Liver (tissue), 8 donors: ENCODE measurements at regions not wholly inside any gene's neighbourhood (a gene's known extent, or its start where the extent isn't known, plus 50 kb on each side); places are given as distances from the start of the nearest gene placed in this dataset.

Experiments used
- DNase-seq: peaks from one replicate; pipeline ENCODE4 v3.0.0-alpha.2; 2017; ENCODE audit warnings: low spot score
- H3K27ac ChIP-seq, 2 donors: one replicate each; pipeline ENCODE4 v1.7.0; 2013; ENCODE audit warnings: inconsistent platforms in 2 of 2, low read length in 2 of 2, control low read depth in 1 of 2, low read depth in 1 of 2, mild to moderate bottlenecking in 1 of 2
- H3K27me3 ChIP-seq, 4 donors: one replicate each; pipeline versions ENCODE4 v1.6.1 to v1.7.0; 2013; ENCODE audit warnings: low read length in 3 of 4, inconsistent platforms in 1 of 4, mild to moderate bottlenecking in 1 of 4, moderate library complexity in 1 of 4; ENCODE audit not compliant: control insufficient read depth in 4 of 4, insufficient read depth in 4 of 4
- H3K36me3 ChIP-seq, 4 donors: one replicate each; pipeline versions ENCODE4 v1.6.1 to v1.7.0; 2013; ENCODE audit warnings: low read length in 3 of 4, mild to moderate bottlenecking in 3 of 4, low read depth in 1 of 4, moderate library complexity in 1 of 4; ENCODE audit not compliant: control insufficient read depth in 4 of 4, insufficient read depth in 3 of 4
- H3K4me1 ChIP-seq, 4 donors: one replicate each; pipeline versions ENCODE4 v1.6.1 to v1.7.0; 2013; ENCODE audit warnings: low read length in 3 of 4, mild to moderate bottlenecking in 3 of 4, moderate library complexity in 1 of 4; ENCODE audit not compliant: control insufficient read depth in 4 of 4, insufficient read depth in 4 of 4
- H3K4me3 ChIP-seq, 3 donors: one replicate each; pipeline versions ENCODE4 v1.6.1 to v1.7.0; 2013; ENCODE audit warnings: low read length in 3 of 3, control low read depth in 1 of 3, low read depth in 1 of 3, mild to moderate bottlenecking in 1 of 3
- H3K9ac ChIP-seq, 2 donors: one replicate each; pipeline ENCODE4 v1.7.0; 2013; ENCODE audit warnings: low read length in 2 of 2, mild to moderate bottlenecking in 2 of 2, moderate library complexity in 2 of 2, control low read depth in 1 of 2, low read depth in 1 of 2
- H3K9me3 ChIP-seq, 4 donors: one replicate each; pipeline versions ENCODE4 v1.6.1 to v1.7.0; 2013; ENCODE audit warnings: low read length in 3 of 4; ENCODE audit not compliant: control insufficient read depth in 4 of 4
- ATF3 ChIP-seq: IDR thresholded peaks from 2 replicates; pipeline ENCODE4 v1.6.1; 2016; ENCODE audit warnings: antibody characterized with exemption
- CTCF ChIP-seq: fragments of 150-350 bp; IDR thresholded peaks from 2 replicates; pipeline ENCODE4 v1.5.1; 2017; ENCODE audit warnings: improper control_type of control experiment, low read depth, low read length; ENCODE audit not compliant: missing input control
- EGR1 ChIP-seq, 2 donors: IDR thresholded peaks; 2 replicates each; pipeline ENCODE4 v1.6.1; 2016 to 2018; ENCODE audit warnings: antibody characterized with exemption in 2 of 2, low read depth in 2 of 2
- FOXA1 ChIP-seq: IDR thresholded peaks from 2 replicates; pipeline ENCODE4 v1.6.1; 2016; ENCODE audit warnings: antibody characterized with exemption
- FOXA2 ChIP-seq: IDR thresholded peaks from 2 replicates; pipeline ENCODE4 v1.6.1; 2016; ENCODE audit warnings: antibody characterized with exemption
- GABPA ChIP-seq, 2 donors: IDR thresholded peaks in 1 of 2; conservative IDR thresholded peaks in 1 of 2; 2 replicates each; pipeline ENCODE4 v1.6.1; 2016; ENCODE audit warnings: antibody characterized with exemption in 2 of 2, mild to moderate bottlenecking in 1 of 2, moderate library complexity in 1 of 2
- HNF4A ChIP-seq, 2 donors: conservative IDR thresholded peaks; 2 replicates each; pipeline ENCODE4 v1.6.1; 2016; ENCODE audit warnings: antibody characterized with exemption in 2 of 2, mild to moderate bottlenecking in 2 of 2
- HNF4G ChIP-seq: IDR thresholded peaks from 2 replicates; pipeline ENCODE4 v1.6.1; 2016; ENCODE audit warnings: antibody characterized with exemption
- JUND ChIP-seq, 2 donors: IDR thresholded peaks; 2 replicates each; pipeline ENCODE4 v1.6.1; 2016; ENCODE audit warnings: antibody characterized with exemption in 2 of 2
- RXRA ChIP-seq, 2 donors: IDR thresholded peaks; 2 replicates each; pipeline ENCODE4 v1.6.1; 2017 to 2018; ENCODE audit warnings: antibody characterized with exemption in 2 of 2, mild to moderate bottlenecking in 1 of 2
- SP1 ChIP-seq: IDR thresholded peaks from 2 replicates; pipeline ENCODE4 v1.6.1; 2018; ENCODE audit warnings: antibody characterized with exemption, mild to moderate bottlenecking
- YY1 ChIP-seq: IDR thresholded peaks from 2 replicates; pipeline ENCODE4 v1.6.1; 2016; ENCODE audit warnings: antibody characterized with exemption, mild to moderate bottlenecking
- WGBS: extraction: QIAGEN DNeasy Blood & Tissue Kit; methylation state at CpG from one replicate; pipeline ENCODE4 v1.1.7; 2013; 5-methylcytosine and 5-hydroxymethylcytosine counted together
- TF ChIP-seq, protein P1 (sequence below): IDR thresholded peaks from 2 replicates; pipeline ENCODE4 v1.6.1; 2016; ENCODE audit warnings: antibody characterized with exemption
- TF ChIP-seq, protein P2 (sequence below): IDR thresholded peaks from 2 replicates; pipeline ENCODE4 v1.6.1; 2016; ENCODE audit warnings: antibody characterized with exemption, mild to moderate bottlenecking
- donor health status: healthy.
- donor health status: healthy.
- donor health status: healthy.
- donor health status: healthy.
- donor health status: healthy.

DNA sequence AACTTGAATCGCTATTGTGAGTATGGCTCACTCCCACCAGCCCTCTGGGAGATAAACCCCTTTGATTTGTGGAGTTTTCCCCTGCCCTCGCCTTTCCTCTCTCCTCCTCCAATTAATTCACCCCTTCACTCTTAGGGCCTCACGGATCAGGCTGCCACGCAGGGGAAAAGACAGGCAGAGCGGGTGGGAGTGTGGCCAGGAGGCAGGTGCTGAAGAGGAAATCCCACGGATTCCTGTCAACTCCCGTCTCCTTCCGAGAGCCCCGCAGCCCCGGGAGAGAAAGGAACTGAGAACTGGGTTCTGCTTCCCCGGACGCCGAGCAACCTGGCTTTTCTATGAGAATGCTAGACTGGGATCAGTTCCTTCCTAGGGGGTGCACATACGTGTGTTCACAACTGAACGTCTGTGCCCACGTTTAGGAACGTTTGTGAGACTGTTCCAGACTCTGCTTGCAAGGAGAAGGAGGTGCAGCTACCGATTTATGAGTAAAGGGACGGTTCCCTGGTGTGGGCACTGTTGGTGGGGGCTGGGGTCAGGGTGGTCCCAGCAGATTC lies 314.5 kb upstream of the TLE4 start:
- Histone ChIP-seq H3K4me3 (no peak overlapping the region), H3K9ac (no peak overlapping the region), H3K4me1 (no peaks in the 10 kb centered on the region), H3K9me3 (no peaks in the 10 kb centered on the region), H3K27ac (no peak overlapping the region), H3K27me3 (peaks cover 0 to 5% (median under 1%) of the 10 kb centered on the region in 4 donors), H3K36me3 (no peaks in the 10 kb centered on the region)
- TF ChIP-seq HNF4A (conservative IDR thresholded peaks at IDR 0.05) (no peak), FOXA1 (no peak), FOXA2 (no peak)
- TF ChIP-seq, protein P1, sequence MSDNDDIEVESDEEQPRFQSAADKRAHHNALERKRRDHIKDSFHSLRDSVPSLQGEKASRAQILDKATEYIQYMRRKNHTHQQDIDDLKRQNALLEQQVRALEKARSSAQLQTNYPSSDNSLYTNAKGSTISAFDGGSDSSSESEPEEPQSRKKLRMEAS = no peak
- TF ChIP-seq, protein P2, sequence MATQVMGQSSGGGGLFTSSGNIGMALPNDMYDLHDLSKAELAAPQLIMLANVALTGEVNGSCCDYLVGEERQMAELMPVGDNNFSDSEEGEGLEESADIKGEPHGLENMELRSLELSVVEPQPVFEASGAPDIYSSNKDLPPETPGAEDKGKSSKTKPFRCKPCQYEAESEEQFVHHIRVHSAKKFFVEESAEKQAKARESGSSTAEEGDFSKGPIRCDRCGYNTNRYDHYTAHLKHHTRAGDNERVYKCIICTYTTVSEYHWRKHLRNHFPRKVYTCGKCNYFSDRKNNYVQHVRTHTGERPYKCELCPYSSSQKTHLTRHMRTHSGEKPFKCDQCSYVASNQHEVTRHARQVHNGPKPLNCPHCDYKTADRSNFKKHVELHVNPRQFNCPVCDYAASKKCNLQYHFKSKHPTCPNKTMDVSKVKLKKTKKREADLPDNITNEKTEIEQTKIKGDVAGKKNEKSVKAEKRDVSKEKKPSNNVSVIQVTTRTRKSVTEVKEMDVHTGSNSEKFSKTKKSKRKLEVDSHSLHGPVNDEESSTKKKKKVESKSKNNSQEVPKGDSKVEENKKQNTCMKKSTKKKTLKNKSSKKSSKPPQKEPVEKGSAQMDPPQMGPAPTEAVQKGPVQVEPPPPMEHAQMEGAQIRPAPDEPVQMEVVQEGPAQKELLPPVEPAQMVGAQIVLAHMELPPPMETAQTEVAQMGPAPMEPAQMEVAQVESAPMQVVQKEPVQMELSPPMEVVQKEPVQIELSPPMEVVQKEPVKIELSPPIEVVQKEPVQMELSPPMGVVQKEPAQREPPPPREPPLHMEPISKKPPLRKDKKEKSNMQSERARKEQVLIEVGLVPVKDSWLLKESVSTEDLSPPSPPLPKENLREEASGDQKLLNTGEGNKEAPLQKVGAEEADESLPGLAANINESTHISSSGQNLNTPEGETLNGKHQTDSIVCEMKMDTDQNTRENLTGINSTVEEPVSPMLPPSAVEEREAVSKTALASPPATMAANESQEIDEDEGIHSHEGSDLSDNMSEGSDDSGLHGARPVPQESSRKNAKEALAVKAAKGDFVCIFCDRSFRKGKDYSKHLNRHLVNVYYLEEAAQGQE = no peak
- WGBS = 29% methylated on average over 19 of the region's 19 CpGs
- no peak for DNase-seq

- Histone ChIP-seq H3K36me3 (no peaks in the 10 kb centered on the region), H3K4me3 (no peak overlapping the region), H3K27me3 (peaks cover 0 to 5% (median under 1%) of the 10 kb centered on the region in 4 donors), H3K4me1 (no peaks in the 10 kb centered on the region), H3K27ac (no peak overlapping the region), H3K9ac (no peak overlapping the region), H3K9me3 (no peaks in the 10 kb centered on the region)
- no peak for DNase-seq
- WGBS = 73% methylated on average over 21 of the region's 21 CpGs
- TF ChIP-seq RXRA (IDR thresholded peaks at IDR 0.05) (no peak), JUND (IDR thresholded peaks at IDR 0.05) (no peak), HNF4A (conservative IDR thresholded peaks at IDR 0.05) (no peak), ATF3 (no peak), EGR1 (IDR thresholded peaks at IDR 0.05; ENCODE audit: low read depth in 2 of 2) (no peak)
- TF ChIP-seq, protein P1 = no peak
Measured at GRCh38 chr9:79257790-79258351, 313.9 kb upstream of the TLE4 start.

- Histone ChIP-seq H3K9ac (no peak overlapping the region), H3K36me3 (no peaks in the 10 kb centered on the region), H3K9me3 (no peaks in the 10 kb centered on the region), H3K4me1 (no peaks in the 10 kb centered on the region), H3K27me3 (peaks cover 0 to 5% (median under 1%) of the 10 kb centered on the region in 4 donors), H3K27ac (no peak overlapping the region), H3K4me3 (no peak overlapping the region)
- WGBS = 65% methylated on average over 4 of the region's 4 CpGs
- no peak for DNase-seq
- no peak for TF ChIP-seq SP1
- TF ChIP-seq YY1 = no peak
- TF ChIP-seq EGR1 (IDR thresholded peaks at IDR 0.05; ENCODE audit: low read depth in 2 of 2) = no peak
- TF ChIP-seq FOXA1 = no peak
- TF ChIP-seq, protein P1 = no peak
- TF ChIP-seq GABPA (IDR thresholded peaks at IDR 0.05 in 1 of 2, conservative IDR thresholded peaks at IDR 0.05 in 1 of 2) = no peak
- TF ChIP-seq CTCF = no peak
- TF ChIP-seq, protein P2 = no peak
- no peak for TF ChIP-seq HNF4G
Measured at GRCh38 chr9:79259858-79260257, 311.9 kb upstream of the TLE4 start.
